ENCODE measurements at regions not wholly inside any gene's neighbourhood (a gene's known extent, or its start where the extent isn't known, plus 50 kb on each side); places are given as distances from the start of the nearest gene placed in this dataset.

- TF ChIP-seq FOXM1 (IDR thresholded peaks at IDR 0.05; ENCODE audit: borderline replicate concordance, low read depth) (no peak), TAF1 (IDR thresholded peaks at IDR 0.05; ENCODE audit: low read depth) (no peak), EGR1 (IDR thresholded peaks at IDR 0.05) (no peak), CREB1 (IDR thresholded peaks at IDR 0.05; ENCODE audit: low read depth) (no peak), REST (IDR thresholded peaks at IDR 0.05; ENCODE audit: low read depth) (no peak), CEBPB (IDR thresholded peaks at IDR 0.05) (no peak), ZBTB7A (IDR thresholded peaks at IDR 0.05; ENCODE audit: low read depth) (no peak), EP300 (IDR thresholded peaks at IDR 0.05; ENCODE audit: borderline replicate concordance) (no peak), YY1 (IDR thresholded peaks at IDR 0.05; ENCODE audit: low read depth) (no peak), TEAD4 (IDR thresholded peaks at IDR 0.05) (no peak), TCF12 (IDR thresholded peaks at IDR 0.05; ENCODE audit: low read depth) (no peak), NFIC (IDR thresholded peaks at IDR 0.05) (no peak), RAD21 (IDR thresholded peaks at IDR 0.05; ENCODE audit: low read depth) (no peak)
- TF ChIP-seq, protein P1, sequence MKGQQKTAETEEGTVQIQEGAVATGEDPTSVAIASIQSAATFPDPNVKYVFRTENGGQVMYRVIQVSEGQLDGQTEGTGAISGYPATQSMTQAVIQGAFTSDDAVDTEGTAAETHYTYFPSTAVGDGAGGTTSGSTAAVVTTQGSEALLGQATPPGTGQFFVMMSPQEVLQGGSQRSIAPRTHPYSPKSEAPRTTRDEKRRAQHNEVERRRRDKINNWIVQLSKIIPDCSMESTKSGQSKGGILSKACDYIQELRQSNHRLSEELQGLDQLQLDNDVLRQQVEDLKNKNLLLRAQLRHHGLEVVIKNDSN (IDR thresholded peaks at IDR 0.05): no peak
- TF ChIP-seq, protein P2, sequence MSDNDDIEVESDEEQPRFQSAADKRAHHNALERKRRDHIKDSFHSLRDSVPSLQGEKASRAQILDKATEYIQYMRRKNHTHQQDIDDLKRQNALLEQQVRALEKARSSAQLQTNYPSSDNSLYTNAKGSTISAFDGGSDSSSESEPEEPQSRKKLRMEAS (IDR thresholded peaks at IDR 0.05): no peak
Measured at GRCh38 chr12:126147321-126147720, 1082.1 kb downstream of the AACS start.

DNA sequence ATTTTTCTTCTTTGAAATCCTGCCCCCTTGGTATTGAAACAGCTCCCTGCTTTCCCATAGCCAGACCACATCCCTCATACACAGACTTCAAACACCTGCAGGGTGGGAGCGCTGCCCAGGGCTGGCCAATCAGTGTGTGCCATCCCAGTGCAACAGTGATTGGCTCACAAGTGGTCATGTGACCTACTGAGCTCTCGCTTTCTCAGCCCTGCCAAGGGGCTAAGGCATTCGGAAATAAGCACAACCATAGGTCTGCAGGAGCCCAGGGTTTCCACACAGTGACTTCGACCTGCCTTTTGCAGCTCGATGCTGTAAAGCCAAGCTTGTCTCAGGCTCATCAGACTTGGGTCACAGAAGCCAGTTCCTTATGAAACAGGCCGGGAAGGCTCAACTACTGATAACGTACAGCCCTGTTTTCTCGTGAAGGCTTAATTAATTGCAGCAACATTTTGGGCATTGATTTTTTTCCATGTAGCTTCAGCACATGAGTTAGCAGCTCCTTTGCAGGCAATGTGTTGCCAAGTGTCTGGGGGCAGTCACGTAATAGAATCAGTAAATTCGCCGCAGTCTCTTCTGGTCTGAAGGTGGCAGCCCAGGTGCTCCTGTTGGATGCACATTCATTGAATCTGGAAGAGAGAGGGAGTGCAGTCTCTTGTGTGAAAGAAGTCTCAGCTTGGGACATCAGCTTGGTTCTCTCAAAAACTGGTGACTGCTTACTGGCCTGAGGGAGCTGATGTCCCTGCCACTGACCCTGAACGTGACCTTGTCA lies 1091.8 kb downstream of the AACS start:
- TF ChIP-seq CREB1 (IDR thresholded peaks at IDR 0.05; ENCODE audit: low read depth) (no peak), TAF1 (IDR thresholded peaks at IDR 0.05; ENCODE audit: low read depth) (no peak)
- TF ChIP-seq, protein P1 (IDR thresholded peaks at IDR 0.05): 0 out of 2 replicates have a peak, but pooled peaks have one; percentile 26

DNA sequence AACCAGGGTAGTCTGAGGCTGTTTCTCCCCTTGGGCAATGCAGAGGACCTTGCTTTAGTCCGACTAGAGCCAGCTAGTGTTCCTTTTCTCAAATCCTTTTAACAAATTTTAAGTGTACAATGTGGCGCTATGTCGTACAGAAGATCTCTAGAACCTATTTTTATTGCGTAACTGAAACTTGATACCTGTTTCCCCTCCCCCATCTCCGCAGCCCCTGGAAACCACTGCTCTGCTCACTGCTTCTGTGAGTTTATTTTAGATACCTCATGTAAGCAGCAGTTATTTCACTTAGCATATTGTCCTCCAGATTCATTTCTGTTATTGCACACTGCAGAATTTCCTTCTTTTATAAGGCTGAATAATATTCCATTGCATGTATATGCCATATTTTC lies 1092.3 kb downstream of the AACS start:
- TF ChIP-seq EP300 (IDR thresholded peaks at IDR 0.05; ENCODE audit: borderline replicate concordance) (no peak), YY1 (IDR thresholded peaks at IDR 0.05; ENCODE audit: low read depth) (no peak), RAD21 (IDR thresholded peaks at IDR 0.05; ENCODE audit: low read depth) (no peak), TEAD4 (IDR thresholded peaks at IDR 0.05) (no peak), TCF12 (IDR thresholded peaks at IDR 0.05; ENCODE audit: low read depth) (no peak), TAF1 (IDR thresholded peaks at IDR 0.05; ENCODE audit: low read depth) (no peak), CEBPB (IDR thresholded peaks at IDR 0.05) (no peak), NFIC (IDR thresholded peaks at IDR 0.05) (no peak), CREB1 (IDR thresholded peaks at IDR 0.05; ENCODE audit: low read depth) (no peak), EGR1 (IDR thresholded peaks at IDR 0.05) (no peak), FOXM1 (IDR thresholded peaks at IDR 0.05; ENCODE audit: borderline replicate concordance, low read depth) (no peak), ZBTB7A (IDR thresholded peaks at IDR 0.05; ENCODE audit: low read depth) (no peak), REST (IDR thresholded peaks at IDR 0.05; ENCODE audit: low read depth) (no peak)
- TF ChIP-seq, protein P2 (IDR thresholded peaks at IDR 0.05): no peak
- TF ChIP-seq, protein P1 (IDR thresholded peaks at IDR 0.05): no peak

DNA sequence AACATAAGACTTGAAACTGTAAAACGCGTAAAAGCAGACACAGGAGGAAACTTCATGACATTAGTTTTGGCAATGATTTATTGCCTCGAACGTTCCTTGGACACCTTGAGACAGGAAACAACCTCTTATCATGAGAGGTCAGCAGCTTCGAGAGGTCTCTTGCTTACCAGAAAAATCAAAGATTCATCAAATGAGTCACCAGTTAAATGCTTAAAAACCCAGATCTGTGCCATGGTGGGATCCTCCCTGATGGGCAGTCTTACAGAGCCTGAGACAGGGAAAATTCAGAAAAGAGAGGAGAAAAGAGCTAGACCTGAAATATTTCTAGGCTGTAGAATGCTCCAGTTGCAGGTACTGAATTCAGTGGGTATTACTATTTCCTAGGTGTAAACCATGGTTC lies 1093.9 kb downstream of the AACS start:
- TF ChIP-seq TCF12 (IDR thresholded peaks at IDR 0.05; ENCODE audit: low read depth) (no peak), CREB1 (IDR thresholded peaks at IDR 0.05; ENCODE audit: low read depth) (no peak), CEBPB (IDR thresholded peaks at IDR 0.05) (no peak), REST (IDR thresholded peaks at IDR 0.05; ENCODE audit: low read depth) (no peak), EP300 (IDR thresholded peaks at IDR 0.05; ENCODE audit: borderline replicate concordance) (no peak), YY1 (IDR thresholded peaks at IDR 0.05; ENCODE audit: low read depth) (no peak), TAF1 (IDR thresholded peaks at IDR 0.05; ENCODE audit: low read depth) (no peak), RAD21 (IDR thresholded peaks at IDR 0.05; ENCODE audit: low read depth) (no peak), FOXM1 (IDR thresholded peaks at IDR 0.05; ENCODE audit: borderline replicate concordance, low read depth) (no peak), ZBTB7A (IDR thresholded peaks at IDR 0.05; ENCODE audit: low read depth) (no peak), NFIC (IDR thresholded peaks at IDR 0.05) (no peak), TEAD4 (IDR thresholded peaks at IDR 0.05) (no peak)
- TF ChIP-seq, protein P1 (IDR thresholded peaks at IDR 0.05): no peak
- TF ChIP-seq, protein P2 (IDR thresholded peaks at IDR 0.05): no peak
